A673 (cell line): ENCODE measurements at regions not wholly inside any gene's neighbourhood (a gene's known extent, or its start where the extent isn't known, plus 50 kb on each side); places are given as distances from the start of the nearest gene placed in this dataset.

ENCODE experiments used
- BruUV-seq: library from RNA; stranded (reverse); fragments of 400-500 nt; replicated peaks from 2 replicates; lab custom pipeline; 2021; lab: Mats Ljungman, UMichigan
- CTCF ChIA-PET: fragments of 300-600 bp; sonication (Branson Sonifier 250); formaldehyde crosslinking; loops from one replicate; lab custom pipeline; 2022; ENCODE audit warnings: antibody characterized with exemption; lab: Charles Lee
- POLR2A ChIA-PET: fragments of 300-600 bp; sonication (Branson Sonifier 250); formaldehyde crosslinking; loops from one replicate; lab custom pipeline; 2022; ENCODE audit warnings: antibody characterized with exemption; ENCODE audit not compliant: low non-redundant PET; lab: Charles Lee
- DNase-seq: peaks from one replicate; pipeline ENCODE4 v3.0.0-alpha.2; 2015; ENCODE audit warnings: low spot score
- H3K27ac ChIP-seq: fragments of 200-600 bp; sonication (generic); 2 replicates; pipeline ENCODE4 v1.5.1; 2016; ENCODE audit warnings: mixed run types, low read depth, mild to moderate bottlenecking, mixed read lengths, antibody characterized with exemption, low read length; ENCODE audit not compliant: poor library complexity, severe bottlenecking
- H3K27me3 ChIP-seq: fragments of 200-600 bp; sonication (generic); replicated peaks from 2 replicates; pipeline ENCODE4 v1.6.1; 2017; ENCODE audit warnings: mixed run types, low read depth, mild to moderate bottlenecking, mixed read lengths, antibody characterized with exemption, low read length; ENCODE audit not compliant: insufficient read depth, poor library complexity
- H3K36me3 ChIP-seq: fragments of 200-600 bp; sonication (generic); 2 replicates; pipeline ENCODE4 v1.6.1; 2016; ENCODE audit warnings: mixed run types, mild to moderate bottlenecking, mixed read lengths, antibody characterized with exemption, low read length; ENCODE audit not compliant: insufficient read depth, poor library complexity, severe bottlenecking
- H3K4me1 ChIP-seq: fragments of 200-600 bp; sonication (generic); 2 replicates; pipeline ENCODE4 v1.6.1; 2017; ENCODE audit warnings: mixed run types, mild to moderate bottlenecking, mixed read lengths, antibody characterized with exemption, low read length; ENCODE audit not compliant: insufficient read depth, poor library complexity, severe bottlenecking
- H3K4me3 ChIP-seq: fragments of 200-600 bp; sonication (generic); 2 replicates; pipeline ENCODE4 v1.5.1; 2016; ENCODE audit warnings: low read depth, mixed run types, mild to moderate bottlenecking, mixed read lengths, low read length; ENCODE audit not compliant: poor library complexity, severe bottlenecking
- H3K9me3 ChIP-seq: fragments of 200-600 bp; sonication (generic); 2 replicates; pipeline ENCODE4 v1.6.1; 2016; ENCODE audit warnings: mixed run types, low read depth, mild to moderate bottlenecking, mixed read lengths, antibody characterized with exemption, low read length; ENCODE audit not compliant: poor library complexity, severe bottlenecking
- CTCF ChIP-seq: fragments of 300-800, 200-600 bp; sonication (generic); conservative IDR thresholded peaks from 2 replicates; pipeline ENCODE4 v1.5.1; 2017; ENCODE audit warnings: low read depth, mild to moderate bottlenecking, antibody characterized with exemption, low read length, moderate library complexity, mixed read lengths
- EZH2 ChIP-seq: fragments of 200-600 bp; sonication (generic); IDR thresholded peaks from 2 replicates; pipeline ENCODE4 v1.6.1; 2017; ENCODE audit warnings: borderline replicate concordance, low read depth, mild to moderate bottlenecking, mixed read lengths, antibody characterized with exemption, low read length; ENCODE audit not compliant: poor library complexity, severe bottlenecking
- intact Hi-C: fragments of 100-400 bp; cut with micrococcal nuclease; formaldehyde crosslinking; loops from one replicate; pipeline ENCODE4 v1.10.0; 2022; ENCODE audit not compliant: unreplicated experiment

GRCh38 chr16:55981557-55981956 lies 106.4 kb upstream of the CES5A start:
- BruUV-seq, result no TSS peak
- Histone ChIP-seq H3K4me1 (no peaks in the 10 kb centered on the region), H3K4me3 (no peak overlapping the region), H3K36me3 (no peaks in the 10 kb centered on the region), H3K27me3 (peaks cover 22% of the 10 kb centered on the region), H3K27ac (no peak overlapping the region), H3K9me3 (no peaks in the 10 kb centered on the region)
- ChIA-PET CTCF (no interaction called here), POLR2A (no interaction called here)
- intact Hi-C loops, result no loop called here
- no peak for TF ChIP-seq EZH2
- TF ChIP-seq CTCF, result no peak
- DNase-seq, result no peak

- Histone ChIP-seq H3K4me1 (no peaks in the 10 kb centered on the region), H3K4me3 (no peak overlapping the region), H3K36me3 (no peaks in the 10 kb centered on the region), H3K27ac (no peak overlapping the region), H3K27me3 (peaks cover 9% of the 10 kb centered on the region), H3K9me3 (no peaks in the 10 kb centered on the region)
- intact Hi-C loops, result no loop called here
- no peak for DNase-seq
- POLR2A ChIA-PET, result no interaction called here
- CTCF ChIA-PET, result no interaction called here
- no peak for TF ChIP-seq CTCF
- TF ChIP-seq EZH2, result no peak
- BruUV-seq, result no TSS peak
These were observed 101.6 kb upstream of the CES5A start for GRCh38 chr16:55976815-55977214.

GRCh38 chr16:55971447-55971846 lies 96.3 kb upstream of the CES5A start:
- intact Hi-C loops, result no loop called here
- H3K9me3 ChIP-seq, result no peaks in the 10 kb centered on the region
- H3K36me3 ChIP-seq, result no peaks in the 10 kb centered on the region
- no TSS peak for BruUV-seq
- TF ChIP-seq EZH2 (no peak), CTCF (no peak)
- no peak overlapping the region for H3K27ac ChIP-seq
- DNase-seq, result no peak
- H3K4me1 ChIP-seq, result no peaks in the 10 kb centered on the region
- no peak overlapping the region for H3K4me3 ChIP-seq
- CTCF ChIA-PET, result no interaction called here
- H3K27me3 ChIP-seq, result peaks cover 3% of the 10 kb centered on the region
- POLR2A ChIA-PET, result no interaction called here
